HUDEP-2 (cell line): ENCODE measurements at regions not wholly inside any gene's neighbourhood (a gene's known extent, or its start where the extent isn't known, plus 50 kb on each side); places are given as distances from the start of the nearest gene placed in this dataset.
"Not testable (repeated sequence)": the region's sequence is repeated elsewhere in the genome, so short reads cannot be mapped to it uniquely, and the experiment has no call there.

Experiments
- DNase-seq, 76 experiments: peaks; one replicate each; lab custom pipeline; 2025; ENCODE audit not compliant: unreplicated experiment in 76 of 76; lab: John Stamatoyannopoulos, UW

- no peak for DNase-seq
Measured at GRCh38 chrX:40883021-40883619, 147.8 kb upstream of the MED14 start.

DNA sequence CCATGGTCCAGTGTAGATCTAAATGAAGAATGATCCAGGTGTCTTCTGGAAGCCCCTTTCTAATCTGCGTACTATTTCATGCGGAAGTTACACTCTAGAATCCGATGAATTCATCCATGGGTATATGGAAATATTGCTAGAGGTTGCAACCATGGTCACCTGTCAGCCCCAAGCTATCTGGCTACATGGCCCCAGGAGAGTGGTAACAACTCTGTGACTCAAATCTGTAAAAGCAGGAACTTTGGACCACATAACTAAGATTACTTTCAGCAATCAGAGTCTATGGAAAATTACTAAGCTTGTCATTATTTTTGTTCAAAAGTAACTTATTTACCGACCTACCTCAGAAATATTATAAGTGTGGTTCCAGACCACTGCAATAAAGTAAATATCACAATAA, 150.6 kb upstream of the MED14 start:
- no peak for DNase-seq

DNA sequence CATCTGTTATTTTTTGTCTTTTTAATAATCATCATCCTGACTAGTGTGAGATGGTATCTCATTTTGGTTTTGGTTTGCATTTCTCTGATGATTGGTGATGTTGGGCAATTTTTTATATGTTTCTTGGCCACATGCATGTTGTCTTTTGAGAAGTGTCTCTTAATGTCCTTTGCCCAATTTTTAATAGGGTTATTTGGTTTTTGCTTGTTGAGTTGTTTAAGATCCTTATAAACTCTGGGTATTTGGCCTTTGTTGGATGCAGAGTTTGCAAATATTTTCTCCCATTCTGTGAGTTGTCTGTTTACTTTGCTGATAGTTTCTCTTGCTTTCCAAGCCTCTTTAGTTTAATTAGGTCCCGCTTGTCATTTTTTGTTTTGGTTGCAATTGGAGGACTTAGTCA, 152.1 kb upstream of the MED14 start:
- no peak for DNase-seq

DNA sequence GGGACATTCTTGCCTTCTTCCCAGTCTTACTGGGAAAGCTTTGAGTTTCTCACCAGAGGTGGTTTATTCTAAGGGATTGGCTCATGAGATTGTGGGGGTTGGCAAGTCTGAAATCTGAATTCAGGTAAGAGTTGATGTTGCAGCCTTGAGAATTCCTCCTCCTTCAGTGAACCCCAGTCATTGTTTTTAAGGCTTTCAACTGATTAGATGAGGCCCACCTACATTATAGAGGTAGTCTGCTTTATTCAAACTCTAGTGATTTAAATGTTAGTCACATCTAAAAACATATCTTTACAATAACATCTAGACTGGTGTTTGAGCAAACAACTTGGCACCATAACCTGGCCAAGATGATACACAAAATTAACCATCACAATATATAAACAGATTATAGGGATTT, 156.5 kb upstream of the MED14 start:
- DNase-seq, result no peak

GRCh38 chrX:40893251-40893910, 158.0 kb upstream of the MED14 start:
- no peak for DNase-seq

DNA sequence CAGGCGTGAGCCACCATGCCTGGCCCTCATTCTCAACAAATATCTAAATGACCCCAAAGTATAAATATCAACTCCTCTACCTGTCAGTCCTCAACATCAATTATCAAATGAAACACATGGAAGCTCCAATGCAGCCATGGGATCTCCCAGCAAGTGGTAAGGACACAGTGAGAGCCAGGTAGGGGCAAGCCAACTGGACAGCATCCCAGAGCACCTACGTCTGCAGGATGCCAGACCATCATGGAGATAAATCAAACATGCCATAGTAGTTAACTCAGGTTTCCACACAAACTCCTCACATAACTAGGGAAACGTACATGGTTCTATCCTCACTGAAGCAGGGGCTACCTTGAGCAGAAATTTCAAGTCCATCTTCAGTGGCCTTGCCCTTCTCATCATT, 159.9 kb upstream of the MED14 start:
- no peak for DNase-seq

- DNase-seq, result no peak
Measured at GRCh38 chrX:40897718-40898270, 162.5 kb upstream of the MED14 start.

GRCh38 chrX:40904739-40905138, 169.4 kb upstream of the MED14 start:
- not testable (repeated sequence) for DNase-seq

DNA sequence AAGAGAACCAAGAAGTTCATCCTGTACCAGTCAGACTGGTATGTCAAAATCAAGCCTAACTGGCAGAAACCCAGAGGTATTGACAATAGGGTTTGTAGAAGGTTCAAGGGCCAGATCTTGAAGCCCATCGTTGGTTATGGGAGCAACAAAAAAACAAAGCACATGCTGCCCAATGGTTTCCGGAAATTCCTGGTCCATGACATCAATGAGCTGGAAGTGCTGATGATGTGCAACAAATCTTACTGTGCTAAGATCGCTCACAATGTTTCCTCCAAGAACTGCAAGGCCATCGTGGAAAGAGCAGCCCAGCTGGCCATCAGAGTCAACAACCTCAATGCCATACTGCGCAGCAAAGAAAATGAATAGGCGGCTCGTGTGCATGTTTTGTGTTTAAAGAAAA, 172.7 kb upstream of the MED14 start:
- DNase-seq, result no peak

DNA sequence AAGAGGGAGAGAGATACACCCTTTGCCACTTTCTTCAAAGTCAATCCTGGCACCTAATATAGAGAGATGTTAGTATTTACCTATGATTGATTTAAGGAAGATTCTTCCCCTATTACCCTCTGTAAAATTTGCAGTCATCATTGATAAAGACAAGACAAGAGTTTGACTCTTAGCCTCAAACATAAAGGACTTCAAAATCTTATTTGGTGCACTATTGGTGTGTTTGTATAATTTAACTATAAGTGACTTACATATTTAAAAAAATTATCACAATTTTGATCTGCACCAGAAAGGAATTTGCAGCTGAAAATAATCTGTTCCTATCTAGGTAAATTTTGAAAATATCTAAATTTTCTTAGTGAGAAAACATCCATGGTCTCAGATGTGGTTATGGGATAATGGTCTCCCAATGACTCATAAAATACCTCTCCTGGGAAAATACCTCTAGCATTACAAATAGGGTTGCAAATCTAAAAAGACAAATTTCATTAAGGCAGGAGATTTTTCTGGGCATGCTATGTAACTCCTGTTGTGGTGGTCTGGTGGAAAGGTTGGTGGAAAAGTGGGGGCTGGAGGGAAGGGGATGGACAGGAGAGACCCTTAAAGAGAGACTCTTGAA, 173.6 kb upstream of the MED14 start:
- no peak for DNase-seq

DNA sequence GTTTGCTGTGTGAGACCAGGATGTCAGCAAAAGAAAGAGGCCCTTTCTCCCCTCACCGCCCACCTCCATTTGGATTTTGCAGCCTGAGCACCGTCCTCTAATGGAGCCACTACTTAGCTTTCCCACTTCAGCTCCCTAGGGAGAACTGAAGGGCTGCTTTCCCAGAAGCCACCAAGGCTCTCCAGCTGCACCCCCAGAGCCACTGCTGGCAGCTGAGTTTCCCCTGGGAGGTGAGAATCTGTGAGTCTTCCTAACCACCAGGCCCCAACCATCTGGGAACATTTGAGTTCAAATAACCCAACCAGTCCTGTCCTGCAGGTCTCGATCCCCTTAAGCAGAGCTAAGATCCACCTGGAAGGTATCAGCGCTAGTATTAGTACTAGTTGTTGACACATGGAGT, 173.1 kb upstream of the USP9X start:
- no peak for DNase-seq

DNA sequence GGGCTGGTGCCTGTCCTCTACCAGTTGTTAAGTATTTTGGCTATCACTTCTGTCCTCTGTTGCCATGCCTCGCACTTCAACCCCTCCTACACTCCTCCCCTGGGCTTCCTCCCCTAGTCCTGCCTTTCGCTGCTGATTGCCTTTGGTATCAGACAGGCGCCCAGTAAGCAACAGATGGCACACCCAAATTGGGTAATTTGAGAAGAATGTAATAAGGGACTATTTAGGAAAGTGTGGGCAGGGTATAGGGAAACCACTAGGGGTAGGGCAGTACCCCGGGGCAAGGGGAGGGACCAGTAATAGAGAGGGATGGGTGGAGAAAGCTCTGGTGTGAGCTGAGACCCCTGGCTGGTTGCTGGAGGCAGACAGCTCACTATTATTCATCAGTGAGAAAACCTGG, 172.7 kb upstream of the USP9X start:
- peak in 2 of 76 experiments; percentile 0 to 1 for DNase-seq

GRCh38 chrX:40920351-40920750, 164.9 kb upstream of the USP9X start:
- no peak for DNase-seq

- peak in 11 of 76 experiments; percentile 0 to 8 (median 1) for DNase-seq
Measured at GRCh38 chrX:40922307-40922706, 162.9 kb upstream of the USP9X start.

- not testable (repeated sequence) for DNase-seq
Measured at GRCh38 chrX:40926739-40927427, 158.4 kb upstream of the USP9X start.

- no peak for DNase-seq
Measured at GRCh38 chrX:40928076-40928475, 157.2 kb upstream of the USP9X start.

GRCh38 chrX:40931921-40932320, 153.3 kb upstream of the USP9X start:
- DNase-seq, result peak in 55 of 76 experiments; percentile 0 to 57 (median 9)

DNA sequence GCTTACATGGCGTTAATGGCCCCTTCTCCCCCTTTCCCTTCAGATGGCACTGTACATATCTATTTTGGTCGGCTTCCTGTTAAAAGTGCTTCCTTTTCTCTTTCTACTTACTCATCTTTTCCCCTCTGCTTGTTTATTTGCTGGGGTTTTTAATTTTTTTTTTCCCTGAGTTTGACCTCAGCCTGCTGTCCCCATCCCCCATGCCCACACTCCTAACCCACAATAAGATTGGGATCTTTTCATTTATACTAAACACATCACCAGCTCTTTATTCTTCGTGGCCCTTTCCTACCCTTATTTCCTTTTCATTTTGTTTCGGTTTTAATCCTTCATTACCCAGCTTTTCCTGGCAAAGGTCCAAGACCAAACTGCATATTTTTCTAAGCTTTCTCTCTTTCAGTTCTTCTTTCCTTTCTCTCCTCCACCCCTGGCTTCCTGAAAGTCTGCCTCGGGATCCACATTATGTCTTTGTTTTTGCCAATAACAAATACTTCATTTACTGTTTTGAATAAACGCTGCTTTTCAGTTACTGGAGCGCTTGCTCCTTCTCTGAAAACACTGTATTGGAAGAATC, 152.0 kb upstream of the USP9X start:
- DNase-seq, result peak in 10 of 76 experiments; percentile 1 to 60 (median 11)

GRCh38 chrX:40933706-40934425, 151.4 kb upstream of the USP9X start:
- peak in 71 of 76 experiments; percentile 1 to 83 (median 36) for DNase-seq

- DNase-seq, result no peak
Measured at GRCh38 chrX:40936827-40937226, 148.4 kb upstream of the USP9X start.
